ENCODE measurements at regions not wholly inside any gene's neighbourhood (a gene's known extent, or its start where the extent isn't known, plus 50 kb on each side); places are given as distances from the start of the nearest gene placed in this dataset.

- TF ChIP-seq CTCF (IDR thresholded peaks at IDR 0.05 in 8 of 11, conservative IDR thresholded peaks at IDR 0.05 in 3 of 11): no peak
- no peak for TF ChIP-seq POLR2A (IDR thresholded peaks at IDR 0.05)
- TF ChIP-seq POLR2AphosphoS5 (IDR thresholded peaks at IDR 0.05): no peak
These were observed 101.6 kb upstream of the MPHOSPH6 start for GRCh38 chr16:82271636-82272035.
